Upper lobe of left lung (tissue), 6 donors: ENCODE measurements at regions not wholly inside any gene's neighbourhood (a gene's known extent, or its start where the extent isn't known, plus 50 kb on each side); places are given as distances from the start of the nearest gene placed in this dataset.

Experiments
- ATAC-seq, 2 donors: fragments of 200-7000 bp; cut with Tn5 transposase; one replicate each; pipeline ENCODE4 v1.9.1; 2022; ENCODE audit warnings: mild to moderate bottlenecking in 2 of 2, moderate library complexity in 2 of 2; ENCODE audit not compliant: low FRiP score in 2 of 2
- DNase-seq, 2 donors: peaks; one replicate each; pipeline ENCODE4 v3.0.0-alpha.2; 2019 to 2020
- H3K27ac ChIP-seq, 4 donors: fragments of 200-600 bp; sonication (generic); one replicate each; pipeline ENCODE4 v1.5.1; 2016 to 2019
- H3K27me3 ChIP-seq, 4 donors: fragments of 200-600 bp; sonication (generic); one replicate each; pipeline ENCODE4 v1.5.1; 2017 to 2019
- H3K36me3 ChIP-seq, 4 donors: fragments of 200-600 bp; sonication (generic); one replicate each; pipeline ENCODE4 v1.5.1; 2016 to 2019
- H3K4me1 ChIP-seq, 4 donors: fragments of 200-600 bp; sonication (generic); one replicate each; pipeline ENCODE4 v1.5.1; 2018 to 2019
- H3K4me3 ChIP-seq, 4 donors: fragments of 200-600 bp; sonication (generic); one replicate each; pipeline ENCODE4 v1.5.1; 2017 to 2019; ENCODE audit warnings: mild to moderate bottlenecking in 2 of 4, moderate library complexity in 1 of 4
- H3K9me3 ChIP-seq, 4 donors: fragments of 200-600 bp; sonication (generic); one replicate each; pipeline ENCODE4 v1.5.1; 2018 to 2019
- EP300 ChIP-seq, 4 donors: sonication (generic); formaldehyde crosslinking; IDR thresholded peaks; one replicate each; pipeline ENCODE4 v1.5.1; 2017; ENCODE audit warnings: antibody characterized with exemption in 4 of 4, control low read depth in 2 of 4
- POLR2A ChIP-seq, 4 donors: fragments of 450-650 bp; IDR thresholded peaks; one replicate each; pipeline ENCODE4 v1.5.1; 2016 to 2017; ENCODE audit warnings: antibody characterized with exemption in 4 of 4, mild to moderate bottlenecking in 2 of 4
- POLR2AphosphoS5 ChIP-seq, 2 donors: sonication (generic); formaldehyde crosslinking; IDR thresholded peaks; one replicate each; pipeline ENCODE4 v1.5.1; 2017; ENCODE audit warnings: antibody characterized with exemption in 2 of 2
- WGBS, 2 donors: methylation state at CpG; one replicate each; pipeline ENCODE4 v1.1.5; 2017 to 2018; 5-methylcytosine and 5-hydroxymethylcytosine counted together
- TF ChIP-seq, protein P1 (sequence below), 6 experiments: fragments of 450-650 bp in 4 of 6; fragments of 200-600 bp in 2 of 6; sonication (generic) in 2 of 6; IDR thresholded peaks; one replicate each; pipeline ENCODE4 v1.5.1; 2016 to 2019; ENCODE audit warnings: antibody characterized with exemption in 6 of 6
- donor health status: DM: no; HTN: no; CAD: no; lungs with moderate emphysema.
- donor health status: DM: no; HTN: yes; CAD: no; lungs with severe emphysema.

DNA sequence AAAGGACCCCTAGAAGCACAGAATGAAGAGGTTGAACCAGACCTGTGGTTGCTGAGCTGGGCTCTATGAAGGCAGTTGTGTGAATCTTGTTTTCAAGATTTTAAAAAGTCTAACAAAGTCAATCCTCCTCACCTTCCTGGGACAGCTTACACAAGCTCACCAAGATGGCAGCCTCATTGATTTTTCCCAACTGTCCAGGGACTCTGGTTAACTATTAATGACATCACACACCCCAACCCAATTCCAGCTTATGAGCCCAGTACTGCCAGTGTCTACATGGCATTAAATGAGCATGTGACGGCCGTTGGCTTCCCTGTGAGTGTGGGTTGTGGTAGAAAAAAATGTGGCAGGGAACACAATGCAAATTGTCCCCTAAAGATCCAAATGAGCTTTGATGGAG lies 137.0 kb downstream of the CHST1 start:
- H3K36me3 ChIP-seq, result no peaks in the 10 kb centered on the region
- DNase-seq, result no peak
- no peaks in the 10 kb centered on the region for H3K9me3 ChIP-seq
- no peak for ATAC-seq
- no peaks in the 10 kb centered on the region for H3K27me3 ChIP-seq
- H3K4me1 ChIP-seq, result no peaks in the 10 kb centered on the region
- no peak overlapping the region for H3K4me3 ChIP-seq
- no peak for TF ChIP-seq EP300 (IDR thresholded peaks at IDR 0.05)
- no peak for TF ChIP-seq POLR2AphosphoS5 (IDR thresholded peaks at IDR 0.05)
- TF ChIP-seq, protein P1, sequence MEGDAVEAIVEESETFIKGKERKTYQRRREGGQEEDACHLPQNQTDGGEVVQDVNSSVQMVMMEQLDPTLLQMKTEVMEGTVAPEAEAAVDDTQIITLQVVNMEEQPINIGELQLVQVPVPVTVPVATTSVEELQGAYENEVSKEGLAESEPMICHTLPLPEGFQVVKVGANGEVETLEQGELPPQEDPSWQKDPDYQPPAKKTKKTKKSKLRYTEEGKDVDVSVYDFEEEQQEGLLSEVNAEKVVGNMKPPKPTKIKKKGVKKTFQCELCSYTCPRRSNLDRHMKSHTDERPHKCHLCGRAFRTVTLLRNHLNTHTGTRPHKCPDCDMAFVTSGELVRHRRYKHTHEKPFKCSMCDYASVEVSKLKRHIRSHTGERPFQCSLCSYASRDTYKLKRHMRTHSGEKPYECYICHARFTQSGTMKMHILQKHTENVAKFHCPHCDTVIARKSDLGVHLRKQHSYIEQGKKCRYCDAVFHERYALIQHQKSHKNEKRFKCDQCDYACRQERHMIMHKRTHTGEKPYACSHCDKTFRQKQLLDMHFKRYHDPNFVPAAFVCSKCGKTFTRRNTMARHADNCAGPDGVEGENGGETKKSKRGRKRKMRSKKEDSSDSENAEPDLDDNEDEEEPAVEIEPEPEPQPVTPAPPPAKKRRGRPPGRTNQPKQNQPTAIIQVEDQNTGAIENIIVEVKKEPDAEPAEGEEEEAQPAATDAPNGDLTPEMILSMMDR (IDR thresholded peaks at IDR 0.05), result no peak
- no peak for TF ChIP-seq POLR2A (IDR thresholded peaks at IDR 0.05)
- no peak overlapping the region for H3K27ac ChIP-seq
- 89 to 93% methylated on average over 2 of the region's 2 CpGs for WGBS, 2 donors

DNA sequence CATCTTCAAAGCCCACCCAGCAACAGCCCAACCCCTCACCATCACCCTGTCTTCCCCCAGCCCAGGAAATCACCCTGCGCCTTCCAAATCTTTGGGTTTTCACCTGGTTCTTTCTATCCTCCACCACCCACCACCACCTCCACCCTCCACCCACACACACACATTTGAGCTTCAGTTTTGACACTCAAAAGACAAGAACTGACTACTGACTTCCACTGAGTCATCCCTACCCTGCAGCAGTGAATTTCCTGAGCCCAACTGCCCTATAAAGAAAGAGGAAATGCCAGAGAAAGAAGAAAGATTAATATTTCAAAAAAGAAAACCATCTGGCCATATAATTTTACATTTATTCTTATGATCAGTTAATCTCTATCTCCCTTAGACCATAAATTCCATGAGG lies 137.5 kb downstream of the CHST1 start:
- Histone ChIP-seq H3K4me3 (no peak overlapping the region), H3K9me3 (no peaks in the 10 kb centered on the region), H3K36me3 (no peaks in the 10 kb centered on the region), H3K4me1 (no peaks in the 10 kb centered on the region), H3K27ac (no peak overlapping the region), H3K27me3 (no peaks in the 10 kb centered on the region)
- TF ChIP-seq, protein P1 (IDR thresholded peaks at IDR 0.05), result no peak
- TF ChIP-seq POLR2AphosphoS5 (IDR thresholded peaks at IDR 0.05), result no peak
- WGBS, 2 donors, result 58 to 85% methylated on average over 1 of the region's 1 CpG
- no peak for DNase-seq
- ATAC-seq, result no peak

DNA sequence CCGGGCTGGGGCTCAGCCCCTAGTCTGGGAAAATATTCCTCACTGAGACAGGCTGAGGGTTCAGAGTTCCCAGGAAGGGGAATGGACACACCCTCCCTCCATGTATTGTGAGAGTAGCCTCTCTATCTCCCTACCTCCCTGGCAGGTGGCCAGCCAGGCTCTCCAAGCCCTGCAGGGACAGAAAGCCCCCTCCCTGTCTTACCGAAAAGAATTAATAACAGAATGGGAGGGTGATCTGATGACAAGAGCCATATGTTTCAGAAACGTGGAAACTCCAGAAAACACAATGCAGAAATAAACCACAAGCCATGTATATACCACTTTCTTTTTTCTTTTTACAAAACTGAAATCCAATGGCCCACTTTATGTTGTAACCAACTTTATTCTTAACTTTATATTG lies 140.0 kb downstream of the CHST1 start:
- TF ChIP-seq POLR2A (IDR thresholded peaks at IDR 0.05) (no peak), POLR2AphosphoS5 (IDR thresholded peaks at IDR 0.05) (no peak), EP300 (IDR thresholded peaks at IDR 0.05) (no peak)
- TF ChIP-seq, protein P1 (IDR thresholded peaks at IDR 0.05), result no peak
- Histone ChIP-seq H3K27ac (no peak overlapping the region), H3K9me3 (no peaks in the 10 kb centered on the region), H3K4me3 (no peak overlapping the region), H3K27me3 (no peaks in the 10 kb centered on the region), H3K4me1 (no peaks in the 10 kb centered on the region), H3K36me3 (no peaks in the 10 kb centered on the region)
- 49 to 58% methylated on average over 3 of the region's 3 CpGs for WGBS, 2 donors
- ATAC-seq, result no peak
- no peak for DNase-seq

DNA sequence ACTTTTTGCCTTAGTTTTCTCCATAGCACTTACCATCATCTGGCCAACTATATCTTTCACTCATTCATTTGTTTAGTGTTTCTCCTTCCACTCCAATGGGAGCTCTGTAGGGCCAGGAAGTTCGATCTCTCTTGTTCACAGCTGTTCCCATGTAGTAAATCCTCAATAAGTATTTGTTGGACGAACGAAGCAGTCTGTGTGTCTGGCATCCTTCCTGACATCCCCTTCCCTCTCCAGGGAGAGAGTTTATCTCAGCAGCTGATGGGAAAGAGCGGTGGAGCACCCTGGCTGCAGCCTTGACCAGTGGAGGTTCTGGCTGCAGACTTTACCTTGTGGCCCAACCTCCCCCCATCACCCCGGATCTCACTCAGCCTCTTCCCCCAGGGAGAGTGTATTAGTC lies 141.7 kb downstream of the CHST1 start:
- DNase-seq (no peak), ATAC-seq (no peak)
- Histone ChIP-seq H3K36me3 (no peaks in the 10 kb centered on the region), H3K27ac (no peak overlapping the region), H3K27me3 (no peaks in the 10 kb centered on the region), H3K4me1 (no peaks in the 10 kb centered on the region), H3K9me3 (no peaks in the 10 kb centered on the region), H3K4me3 (no peak overlapping the region)
- WGBS, 2 donors, result 55 to 59% methylated on average over 5 of the region's 5 CpGs
- TF ChIP-seq EP300 (IDR thresholded peaks at IDR 0.05) (no peak), POLR2A (IDR thresholded peaks at IDR 0.05) (no peak), POLR2AphosphoS5 (IDR thresholded peaks at IDR 0.05) (no peak)
- TF ChIP-seq, protein P1 (IDR thresholded peaks at IDR 0.05), result no peak

DNA sequence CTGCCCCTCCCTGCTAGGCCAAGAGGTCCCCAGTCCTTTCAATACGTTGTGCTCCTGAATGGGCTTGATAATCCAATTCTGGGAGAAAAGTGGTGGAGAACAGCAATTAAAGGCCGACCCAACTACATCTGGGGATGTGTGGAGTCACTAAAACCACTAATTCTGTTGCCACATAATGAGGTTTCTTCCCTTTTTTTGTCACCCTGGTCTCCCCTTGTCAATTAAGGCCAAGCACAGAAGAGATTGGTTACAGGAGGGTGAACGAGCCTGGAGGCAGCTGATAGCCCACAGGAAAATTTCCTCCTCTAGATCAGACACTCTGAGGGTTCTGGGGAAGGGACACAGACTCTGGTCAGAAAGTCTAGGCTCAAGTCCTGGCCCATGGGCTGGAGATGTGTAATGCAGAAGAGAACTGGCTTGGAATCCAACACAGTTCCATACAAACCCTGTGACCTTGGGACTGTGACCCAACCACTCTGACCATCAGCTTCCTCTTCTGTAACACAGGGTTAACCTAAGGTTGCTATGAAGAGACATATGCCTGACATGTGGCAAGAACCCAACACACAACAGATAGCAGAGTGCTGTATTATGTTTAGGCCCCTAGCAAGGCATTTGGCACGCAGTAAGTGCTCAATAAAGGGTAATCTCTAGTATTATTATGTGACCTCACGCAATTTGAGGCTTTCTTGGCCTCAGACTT lies 146.4 kb downstream of the CHST1 start:
- H3K4me3 ChIP-seq, result no peak overlapping the region
- H3K27ac ChIP-seq, result no peak overlapping the region
- ATAC-seq (no peak), DNase-seq (no peak)
- no peaks in the 10 kb centered on the region for H3K9me3 ChIP-seq
- H3K27me3 ChIP-seq, result no peaks in the 10 kb centered on the region
- no peaks in the 10 kb centered on the region for H3K4me1 ChIP-seq
- no peak for TF ChIP-seq POLR2A (IDR thresholded peaks at IDR 0.05)
- TF ChIP-seq, protein P1 (IDR thresholded peaks at IDR 0.05), result no peak
- no peak for TF ChIP-seq EP300 (IDR thresholded peaks at IDR 0.05)
- TF ChIP-seq POLR2AphosphoS5 (IDR thresholded peaks at IDR 0.05), result no peak
- no peaks in the 10 kb centered on the region for H3K36me3 ChIP-seq
- WGBS, 2 donors, result 68 to 69% methylated on average over 4 to 5 of the region's 5 CpGs
